Suppressor macrophage (primary cell): ENCODE measurements at regions not wholly inside any gene's neighbourhood (a gene's known extent, or its start where the extent isn't known, plus 50 kb on each side); places are given as distances from the start of the nearest gene placed in this dataset.
"Not testable (repeated sequence)": the region's sequence is repeated elsewhere in the genome, so short reads cannot be mapped to it uniquely, and the experiment has no call there.

ENCODE experiments used
- DNase-seq, 4 experiments: peaks; one replicate each; pipeline ENCODE4 v3.0.0-alpha.2; 2020 to 2022

GRCh38 chr2:144628566-144628965, 108.6 kb upstream of the ZEB2 start:
- no peak for DNase-seq

- DNase-seq = peak in 3 of 4 experiments; percentile 13 to 38 (median 15)
Measured at GRCh38 chr2:144625626-144626025, 105.7 kb upstream of the ZEB2 start.

- no peak for DNase-seq
Measured at GRCh38 chr2:144625226-144625625, 105.3 kb upstream of the ZEB2 start.

- no peak for DNase-seq
Measured at GRCh38 chr2:144624451-144624850, 104.5 kb upstream of the ZEB2 start.

GRCh38 chr2:144622373-144622772, 102.5 kb upstream of the ZEB2 start:
- DNase-seq = not testable (repeated sequence)

- DNase-seq = no peak
Measured at GRCh38 chr2:144621266-144621665, 101.3 kb upstream of the ZEB2 start.

GRCh38 chr2:144619760-144620159, 99.8 kb upstream of the ZEB2 start:
- DNase-seq = no peak

GRCh38 chr2:144617171-144617570, 97.3 kb upstream of the ZEB2 start:
- DNase-seq = not testable (repeated sequence)

GRCh38 chr2:144615866-144616565, 96.1 kb upstream of the ZEB2 start:
- no peak for DNase-seq

- DNase-seq = peak; percentile 81 to 96 (median 88)
Measured at GRCh38 chr2:144607891-144608521, 88.1 kb upstream of the ZEB2 start.

- DNase-seq = peak in 3 of 4 experiments; percentile 31 to 42 (median 34)
Measured at GRCh38 chr2:144607099-144607498, 87.2 kb upstream of the ZEB2 start.

- peak; percentile 56 to 86 (median 74) for DNase-seq
Measured at GRCh38 chr2:144606466-144607095, 86.7 kb upstream of the ZEB2 start.

- DNase-seq = peak; percentile 59 to 89 (median 71)
Measured at GRCh38 chr2:144605231-144605840, 85.4 kb upstream of the ZEB2 start.

- DNase-seq = no peak
Measured at GRCh38 chr2:144603334-144603733, 83.4 kb upstream of the ZEB2 start.

GRCh38 chr2:144598906-144599305, 79.0 kb upstream of the ZEB2 start:
- no peak for DNase-seq

- no peak for DNase-seq
Measured at GRCh38 chr2:144597894-144598593, 78.1 kb upstream of the ZEB2 start.

- DNase-seq = no peak
Measured at GRCh38 chr2:144597388-144597787, 77.5 kb upstream of the ZEB2 start.

- DNase-seq = peak; percentile 51 to 67 (median 58)
Measured at GRCh38 chr2:144596073-144596871, 76.4 kb upstream of the ZEB2 start.

GRCh38 chr2:144595686-144596072, 75.8 kb upstream of the ZEB2 start:
- no peak for DNase-seq

- DNase-seq = no peak
Measured at GRCh38 chr2:144595279-144595678, 75.4 kb upstream of the ZEB2 start.

GRCh38 chr2:144593803-144594202, 73.9 kb upstream of the ZEB2 start:
- DNase-seq = no peak
